M059J (cell line): ENCODE measurements at regions not wholly inside any gene's neighbourhood (a gene's known extent, or its start where the extent isn't known, plus 50 kb on each side); places are given as distances from the start of the nearest gene placed in this dataset.
"Not testable (repeated sequence)": the region's sequence is repeated elsewhere in the genome, so short reads cannot be mapped to it uniquely, and the experiment has no call there.

ENCODE experiments used
- DNase-seq: peaks from one replicate; pipeline ENCODE4 v3.0.0-alpha.2; 2012; ENCODE audit warnings: low read depth

GRCh38 chr13:21261487-21262216 is 85.2 kb downstream of the MRPL57 start:
- DNase-seq: not testable (repeated sequence)

- not testable (repeated sequence) for DNase-seq
These were observed 87.5 kb downstream of the MRPL57 start for GRCh38 chr13:21263909-21264308.

- not testable (repeated sequence) for DNase-seq
These were observed 92.0 kb downstream of the MRPL57 start for GRCh38 chr13:21268485-21268884.

GRCh38 chr13:21272439-21272838 is 96.0 kb downstream of the MRPL57 start:
- not testable (repeated sequence) for DNase-seq

GRCh38 chr13:21274457-21274856 is 98.0 kb downstream of the MRPL57 start:
- DNase-seq: peak; percentile 3

- no peak for DNase-seq
These were observed 105.6 kb downstream of the MRPL57 start for GRCh38 chr13:21282065-21282464.

- DNase-seq: no peak
These were observed 111.0 kb downstream of the MRPL57 start for GRCh38 chr13:21287331-21287907.

GRCh38 chr13:21289475-21289874 is 113.0 kb downstream of the MRPL57 start:
- no peak for DNase-seq

GRCh38 chr13:21290442-21291002 is 114.1 kb downstream of the MRPL57 start:
- DNase-seq: not testable (repeated sequence)

- no peak for DNase-seq
These were observed 115.4 kb downstream of the MRPL57 start for GRCh38 chr13:21291840-21292239.

GRCh38 chr13:21296991-21297390 is 120.5 kb downstream of the MRPL57 start:
- peak; percentile 50 for DNase-seq

GRCh38 chr13:21297447-21297846 is 121.0 kb downstream of the MRPL57 start:
- peak; percentile 7 for DNase-seq

- DNase-seq: peak; percentile 85
These were observed 121.7 kb downstream of the MRPL57 start for GRCh38 chr13:21297914-21298831.

- no peak for DNase-seq
These were observed 127.8 kb downstream of the MRPL57 start for GRCh38 chr13:21304256-21304655.

- not testable (repeated sequence) for DNase-seq
These were observed 130.0 kb downstream of the MRPL57 start for GRCh38 chr13:21306300-21307073.

GRCh38 chr13:21307158-21307557 is 130.7 kb downstream of the MRPL57 start:
- not testable (repeated sequence) for DNase-seq

GRCh38 chr13:21308906-21309305 is 132.4 kb downstream of the MRPL57 start:
- DNase-seq: no peak

GRCh38 chr13:21309542-21310172 is 133.2 kb downstream of the MRPL57 start:
- peak; percentile 51 for DNase-seq

- DNase-seq: peak; percentile 91
These were observed 133.8 kb downstream of the MRPL57 start for GRCh38 chr13:21310220-21310619.

GRCh38 chr13:21314976-21315375 is 138.5 kb downstream of the MRPL57 start:
- peak; percentile 52 for DNase-seq

- DNase-seq: no peak
These were observed 139.9 kb downstream of the MRPL57 start for GRCh38 chr13:21316376-21316775.
